Renal pelvis (tissue), 1 donor: ENCODE measurements at regions not wholly inside any gene's neighbourhood (a gene's known extent, or its start where the extent isn't known, plus 50 kb on each side); places are given as distances from the start of the nearest gene placed in this dataset.

Experiments
- DNase-seq: peaks from one replicate; pipeline ENCODE4 v3.0.0-alpha.2; 2013

DNA sequence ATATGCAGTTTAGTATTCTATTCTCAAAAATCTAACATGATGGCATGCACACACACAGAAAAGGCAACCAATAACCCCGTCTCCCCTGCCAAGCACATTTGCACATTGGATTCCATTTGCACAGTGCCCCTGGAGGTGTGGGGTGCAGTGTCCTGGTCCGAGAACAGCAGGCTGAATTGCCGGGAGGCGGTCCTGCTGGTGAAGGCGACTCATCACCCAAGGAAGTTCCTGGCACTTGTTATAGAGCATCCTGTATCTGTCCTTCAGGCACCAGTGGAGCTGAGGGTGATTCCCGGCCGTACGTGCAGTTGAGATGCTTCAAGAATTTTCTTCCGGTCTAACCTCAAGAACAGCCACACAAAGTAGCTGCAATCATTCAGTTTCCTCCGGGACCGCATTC, 73.0 kb upstream of the RAB12 start:
- DNase-seq: no peak

DNA sequence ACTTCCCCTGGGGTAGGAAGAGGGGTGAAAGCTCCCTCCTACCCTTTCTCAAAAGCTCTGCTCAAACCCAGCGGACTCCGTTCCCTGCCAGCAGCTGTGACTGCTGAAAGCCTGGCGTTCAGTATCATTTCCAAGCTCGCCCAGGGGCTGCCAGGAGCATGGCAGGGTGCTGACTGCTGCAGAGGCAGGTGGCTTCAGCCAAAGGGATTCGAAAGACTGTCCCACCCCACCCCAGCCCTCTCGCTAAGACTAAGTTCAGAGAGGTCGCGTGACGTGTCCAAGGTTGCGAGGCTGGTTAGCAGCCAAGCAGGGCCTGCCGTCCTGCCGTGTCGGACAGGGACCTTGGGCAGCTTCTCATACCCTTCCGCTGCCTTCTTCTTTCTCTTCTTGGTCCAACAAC, 72.3 kb upstream of the RAB12 start:
- no peak for DNase-seq

DNA sequence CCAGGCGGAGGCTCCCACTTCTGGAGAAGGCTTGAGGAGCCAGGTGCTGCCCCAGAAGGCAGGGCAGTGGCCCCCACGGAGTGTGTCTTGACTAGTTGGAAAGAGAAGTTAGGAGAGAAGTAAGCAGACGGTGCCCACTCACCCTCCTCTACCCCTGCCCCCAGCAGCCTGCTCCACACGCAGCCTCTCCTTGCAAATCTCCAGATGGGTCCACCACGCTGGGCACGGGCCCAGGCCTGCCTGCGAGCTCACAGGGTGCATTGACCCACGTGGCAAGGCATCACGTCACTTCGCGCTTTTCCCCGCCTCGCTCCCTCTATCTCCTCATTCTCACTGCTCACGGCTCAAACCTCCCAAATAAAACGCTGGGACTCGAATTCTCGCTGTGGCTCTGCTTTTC, 71.8 kb upstream of the RAB12 start:
- no peak for DNase-seq

DNA sequence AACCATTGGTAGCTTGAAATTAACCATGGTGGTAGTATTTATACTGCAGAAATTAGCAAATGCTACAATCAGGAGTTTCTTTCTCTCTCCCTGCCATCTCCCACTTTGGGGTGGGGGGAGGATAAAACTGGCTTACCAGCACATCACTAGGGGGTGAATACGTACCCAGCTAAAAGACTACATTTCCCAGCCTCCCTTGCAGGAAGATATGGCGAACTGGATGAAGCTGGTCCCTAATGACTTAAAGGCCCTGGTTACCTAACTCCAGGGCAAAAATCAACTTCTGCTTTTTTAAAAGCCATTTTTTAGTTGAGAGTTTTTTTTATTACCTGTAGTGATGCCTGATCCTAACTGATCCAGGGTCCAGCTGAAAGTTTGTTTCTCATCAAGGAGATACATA, 70.3 kb upstream of the RAB12 start:
- DNase-seq: no peak

DNA sequence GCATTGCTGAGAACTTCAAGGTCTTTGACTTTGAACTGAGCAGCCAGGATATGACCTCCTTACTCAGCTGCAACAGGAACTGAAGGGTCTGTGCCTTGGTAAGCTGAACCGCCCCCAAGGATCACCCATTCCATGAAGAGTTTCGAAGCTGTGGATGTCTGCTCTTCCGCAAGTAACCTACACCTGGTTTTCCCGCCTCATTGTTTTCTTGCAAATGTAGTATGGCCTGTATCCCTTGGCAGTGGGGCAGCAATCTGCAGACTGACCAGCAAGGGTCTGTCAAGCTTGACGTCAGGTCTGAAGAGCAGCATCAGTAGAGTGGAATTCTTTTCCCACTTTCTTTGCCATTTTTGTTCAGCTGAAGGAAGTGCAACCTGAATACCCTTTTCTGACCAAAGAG, 62.6 kb upstream of the RAB12 start:
- no peak for DNase-seq

DNA sequence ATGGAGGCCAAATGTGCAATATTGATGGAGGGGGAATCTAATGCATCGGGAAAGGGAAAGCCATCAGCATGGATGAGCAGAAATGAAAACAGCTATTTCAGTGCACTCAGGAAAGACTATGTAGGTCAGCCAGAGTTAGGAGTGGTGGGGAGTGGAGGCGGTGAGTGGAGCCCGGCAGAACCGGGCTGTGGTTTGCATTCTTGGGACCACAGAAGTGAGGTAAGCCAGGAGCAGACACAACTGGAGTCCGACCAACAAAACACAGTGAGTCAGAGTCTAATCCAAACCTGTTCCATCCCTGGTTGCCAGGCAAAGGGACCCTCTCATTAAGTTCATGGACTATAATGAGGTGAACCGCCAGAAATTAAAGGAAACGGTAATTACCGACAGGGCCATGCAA, 61.1 kb upstream of the RAB12 start:
- DNase-seq: no peak

DNA sequence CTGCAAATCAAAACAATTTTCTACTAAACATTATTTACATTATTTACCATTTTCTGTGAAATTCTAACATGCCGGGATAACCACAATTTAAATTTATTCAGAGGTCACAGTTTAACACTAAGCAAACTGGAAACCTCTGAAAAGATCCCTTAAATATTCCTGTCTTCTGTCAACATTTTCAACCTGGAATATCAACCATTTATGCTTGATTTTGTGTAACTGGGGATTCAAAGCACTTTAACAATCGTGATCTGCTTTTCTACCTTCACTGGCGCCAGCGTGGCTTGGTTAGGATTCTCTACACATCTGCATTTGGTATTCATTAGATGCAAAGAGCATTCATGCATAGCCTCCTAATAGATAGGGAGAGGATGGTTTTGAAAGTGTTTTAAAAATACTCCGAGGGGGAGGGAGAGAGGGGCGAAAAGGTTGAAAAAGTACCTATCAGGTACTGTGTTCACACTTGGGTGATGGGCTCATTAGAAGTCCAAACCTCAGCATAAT, 59.9 kb upstream of the RAB12 start:
- no peak for DNase-seq

DNA sequence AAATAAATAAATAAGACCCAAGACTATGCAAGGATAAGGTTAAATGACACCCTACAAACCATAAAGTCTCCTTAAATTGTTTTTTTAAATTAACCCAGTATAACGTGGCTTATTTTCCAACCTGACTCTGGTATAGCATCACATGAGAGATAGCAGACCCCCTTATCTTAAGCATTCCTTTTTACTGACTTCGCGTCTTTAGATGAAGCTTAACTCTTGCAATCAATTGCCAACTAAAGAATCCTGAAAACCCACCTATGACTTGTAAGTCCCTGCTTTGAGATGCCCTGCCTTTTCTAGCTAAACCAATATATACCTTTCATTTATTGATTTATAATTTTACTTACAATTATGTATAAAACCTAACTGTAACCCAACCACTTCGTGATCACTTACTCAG, 57.1 kb upstream of the RAB12 start:
- no peak for DNase-seq

DNA sequence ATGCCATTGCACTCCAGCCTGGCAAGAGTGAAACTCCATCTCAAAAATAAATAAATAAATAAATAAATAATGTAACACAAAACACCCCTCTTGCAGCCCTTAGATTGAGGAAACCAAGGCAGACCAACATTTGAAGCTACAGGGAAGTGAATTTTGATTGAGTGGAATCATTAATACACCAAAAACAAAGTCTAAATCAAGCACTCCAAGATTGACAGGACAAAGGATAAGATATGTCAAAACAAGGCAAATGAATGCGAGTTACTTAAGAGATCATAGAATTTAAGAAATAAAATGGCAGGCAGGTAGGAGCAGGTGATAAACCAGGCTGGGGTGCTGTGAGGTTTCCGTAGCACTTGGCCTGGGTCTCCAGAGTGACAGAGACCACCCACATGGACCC, 54.9 kb upstream of the RAB12 start:
- no peak for DNase-seq

DNA sequence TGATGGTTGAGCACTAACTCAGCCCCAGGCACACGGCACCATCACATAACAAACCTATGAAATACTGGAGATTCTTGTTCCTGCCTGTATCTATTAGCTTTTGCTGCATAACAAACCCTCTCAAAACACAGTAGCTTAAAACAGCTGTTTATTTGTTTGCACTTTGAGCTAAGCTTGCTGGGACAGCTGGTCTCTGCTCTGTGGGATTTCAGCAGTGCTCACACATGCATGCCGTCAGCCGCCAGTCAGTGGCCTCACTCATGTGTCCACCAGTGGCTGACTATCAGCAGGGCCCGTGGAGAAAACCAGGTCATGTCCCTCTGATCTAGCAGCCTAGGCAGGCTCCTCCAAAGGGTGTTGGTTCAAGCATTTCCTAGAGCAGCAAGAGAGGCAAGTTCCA, 52.8 kb upstream of the RAB12 start:
- no peak for DNase-seq
